ENCODE measurements at regions not wholly inside any gene's neighbourhood (a gene's known extent, or its start where the extent isn't known, plus 50 kb on each side); places are given as distances from the start of the nearest gene placed in this dataset.

DNA sequence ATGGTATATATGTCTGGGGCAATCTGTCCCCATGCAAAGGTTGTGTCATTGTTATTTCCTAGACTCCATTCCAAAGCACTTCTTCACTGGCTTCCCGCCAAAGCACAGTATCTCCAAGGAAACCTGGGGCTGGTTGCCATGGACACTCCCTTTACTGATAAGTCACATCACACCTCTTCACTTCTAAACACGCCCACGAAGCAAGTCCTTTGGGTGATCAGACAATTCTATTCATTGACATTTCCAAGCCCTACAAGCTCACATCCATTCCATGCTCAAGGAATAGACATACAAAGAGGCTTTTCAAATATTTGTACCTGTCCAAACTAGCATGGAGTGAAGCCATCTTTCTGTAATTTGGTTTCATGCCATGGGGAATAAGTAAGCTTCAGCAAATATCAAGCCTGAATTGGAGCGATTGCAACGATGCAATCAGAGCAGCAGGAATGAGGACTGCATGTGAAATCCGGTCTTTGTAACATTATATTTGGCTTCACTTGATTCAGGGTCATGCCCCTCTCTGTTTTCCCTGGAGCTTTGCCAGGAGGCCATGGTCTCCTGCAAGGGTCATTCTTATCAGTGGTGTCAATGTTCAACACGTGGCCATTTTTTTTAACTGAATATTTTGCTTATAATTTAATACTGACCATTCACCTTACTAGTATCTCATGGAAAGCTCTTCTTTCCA lies 201.6 kb upstream of the TMC3 start:
- H3K4me3 Mint-ChIP-seq, result no peak overlapping the region
- H3K27ac Mint-ChIP-seq, result no peak overlapping the region
- H3K36me3 Mint-ChIP-seq (ENCODE audit: low read depth), result no peaks in the 10 kb centered on the region
- intact Hi-C loops (cut with micrococcal nuclease), result no loop called here
- H3K4me1 Mint-ChIP-seq (ENCODE audit: low read depth), result no peaks in the 10 kb centered on the region
- H3K9me3 Mint-ChIP-seq, result no peaks in the 10 kb centered on the region
- no peaks in the 10 kb centered on the region for H3K27me3 Mint-ChIP-seq

DNA sequence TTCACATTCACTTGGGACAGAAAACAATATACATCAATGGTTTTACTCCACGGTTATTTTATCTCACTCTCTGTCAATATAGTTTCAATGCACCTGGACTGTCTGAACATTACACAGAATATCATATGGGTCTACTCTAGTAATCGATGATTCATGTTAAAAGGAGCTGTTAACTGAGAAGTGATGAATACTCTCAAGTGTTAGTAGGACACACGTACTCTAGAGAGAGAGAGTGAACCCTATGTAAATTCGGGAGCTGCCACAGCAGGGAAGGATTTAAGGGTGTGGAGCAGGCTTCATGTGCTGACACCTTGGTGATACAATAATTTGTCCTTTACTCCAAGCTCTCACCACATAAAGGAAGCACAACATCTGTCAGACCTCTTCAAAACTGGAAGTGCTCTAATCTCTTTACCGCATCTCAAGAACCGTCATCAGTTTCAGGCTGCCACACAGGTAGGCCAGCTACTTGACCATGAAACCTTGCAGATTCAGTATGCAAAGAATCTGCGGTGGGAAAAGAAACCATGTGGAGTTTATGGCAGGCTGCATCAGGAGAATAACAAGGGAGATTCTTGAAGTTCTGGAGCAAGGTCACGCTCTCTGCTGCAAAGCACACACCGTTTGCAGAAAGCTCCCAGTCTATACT lies 199.2 kb upstream of the TMC3 start:
- Mint-ChIP-seq H3K27ac (no peak overlapping the region), H3K9me3 (no peaks in the 10 kb centered on the region), H3K4me1 (ENCODE audit: low read depth) (no peaks in the 10 kb centered on the region), H3K27me3 (no peaks in the 10 kb centered on the region), H3K36me3 (ENCODE audit: low read depth) (no peaks in the 10 kb centered on the region), H3K4me3 (no peak overlapping the region)
- intact Hi-C loops (cut with micrococcal nuclease), result no loop called here

DNA sequence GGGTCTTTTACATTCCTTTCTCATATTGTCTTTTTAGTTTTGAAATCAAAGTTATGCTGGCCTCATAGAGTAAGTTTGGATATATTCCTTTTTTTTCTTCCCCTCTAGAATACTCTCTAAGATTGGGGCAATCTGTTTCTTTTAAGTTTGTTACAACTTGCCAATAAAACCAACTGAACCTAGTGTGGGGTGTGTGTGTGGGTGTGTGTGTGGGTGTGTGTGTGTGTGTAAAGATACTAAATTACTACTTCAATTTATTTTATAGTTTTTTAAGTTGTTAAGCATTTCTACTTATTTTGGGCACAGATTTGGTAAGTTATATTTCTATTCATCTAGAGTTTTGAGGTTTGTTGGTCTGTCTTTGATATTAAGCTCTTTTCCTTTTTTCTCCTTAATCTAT lies 198.2 kb upstream of the TMC3 start:
- no peaks in the 10 kb centered on the region for H3K27me3 Mint-ChIP-seq

DNA sequence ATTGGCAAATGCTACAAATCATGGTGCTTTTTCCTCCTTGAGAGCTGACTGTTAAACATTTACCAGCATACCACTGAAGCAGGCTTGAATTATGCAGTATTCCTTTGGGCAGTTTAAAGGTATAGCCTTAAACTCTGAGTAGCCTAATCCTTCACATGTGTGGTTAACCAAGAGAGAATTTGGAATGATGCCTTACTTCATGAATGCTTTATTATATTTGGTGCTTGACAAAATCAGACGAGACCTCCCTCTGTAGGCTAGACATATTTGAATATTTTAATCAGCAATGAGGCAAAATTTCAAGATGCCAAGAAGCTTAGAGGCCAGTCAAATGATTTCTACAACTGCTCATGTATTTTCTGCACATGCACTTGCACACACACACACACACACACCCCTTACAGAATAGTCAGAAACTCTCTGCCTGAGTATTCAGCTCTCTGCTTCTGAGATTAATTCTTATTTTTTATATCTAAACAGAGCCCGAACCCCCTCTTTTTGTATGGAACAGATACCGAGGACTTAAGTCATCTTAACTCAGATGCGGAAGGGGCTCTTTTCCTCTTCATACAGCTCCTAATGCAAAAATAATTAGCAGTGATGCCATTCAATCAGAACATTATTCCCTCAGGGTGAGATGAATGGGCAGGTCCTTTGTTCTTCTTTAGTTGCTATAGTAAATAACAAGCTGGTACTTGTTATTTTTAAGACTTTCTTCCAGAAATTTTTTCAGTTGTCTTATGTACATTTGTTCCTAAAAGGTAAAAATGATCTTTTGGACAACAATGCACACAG lies 195.5 kb upstream of the TMC3 start:
- intact Hi-C loops (cut with micrococcal nuclease), result no loop called here
- no peak overlapping the region for H3K27ac Mint-ChIP-seq
- H3K9me3 Mint-ChIP-seq, result no peaks in the 10 kb centered on the region
- H3K4me3 Mint-ChIP-seq, result no peak overlapping the region
- no peaks in the 10 kb centered on the region for H3K4me1 Mint-ChIP-seq (ENCODE audit: low read depth)
- H3K36me3 Mint-ChIP-seq (ENCODE audit: low read depth), result no peaks in the 10 kb centered on the region
- H3K27me3 Mint-ChIP-seq, result no peaks in the 10 kb centered on the region

More for the DNA sequence above, 198.2 kb upstream of the TMC3 start:
- no peak overlapping the region for H3K27ac Mint-ChIP-seq
- no peak overlapping the region for H3K4me3 Mint-ChIP-seq
- intact Hi-C loops (cut with micrococcal nuclease), result no loop called here
- no peaks in the 10 kb centered on the region for H3K4me1 Mint-ChIP-seq (ENCODE audit: low read depth)
- H3K9me3 Mint-ChIP-seq, result no peaks in the 10 kb centered on the region
- no peaks in the 10 kb centered on the region for H3K36me3 Mint-ChIP-seq (ENCODE audit: low read depth)

DNA sequence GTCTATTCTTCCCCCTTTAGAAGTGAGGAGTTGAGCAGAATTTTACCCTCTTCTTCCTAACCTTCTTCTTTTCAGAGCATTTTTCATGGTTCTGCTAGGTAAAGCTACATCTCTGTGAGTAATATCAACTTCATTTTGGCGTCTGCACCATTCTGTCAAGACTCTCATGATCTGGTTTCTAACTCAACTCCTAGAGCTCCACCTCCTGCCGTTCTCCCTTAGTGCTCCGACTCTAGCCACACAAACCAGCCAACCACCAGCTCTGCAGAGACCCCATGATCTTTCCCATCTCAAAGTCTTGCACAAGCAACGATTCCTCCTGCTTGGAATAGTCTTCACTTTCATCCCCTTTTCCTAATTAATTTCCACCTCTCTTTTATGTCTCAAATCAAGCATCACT lies 193.9 kb upstream of the TMC3 start:
- Mint-ChIP-seq H3K36me3 (ENCODE audit: low read depth) (no peaks in the 10 kb centered on the region), H3K9me3 (no peaks in the 10 kb centered on the region), H3K4me1 (ENCODE audit: low read depth) (no peaks in the 10 kb centered on the region), H3K27ac (no peak overlapping the region), H3K27me3 (no peaks in the 10 kb centered on the region), H3K4me3 (no peak overlapping the region)
- intact Hi-C loops (cut with micrococcal nuclease), result no loop called here

DNA sequence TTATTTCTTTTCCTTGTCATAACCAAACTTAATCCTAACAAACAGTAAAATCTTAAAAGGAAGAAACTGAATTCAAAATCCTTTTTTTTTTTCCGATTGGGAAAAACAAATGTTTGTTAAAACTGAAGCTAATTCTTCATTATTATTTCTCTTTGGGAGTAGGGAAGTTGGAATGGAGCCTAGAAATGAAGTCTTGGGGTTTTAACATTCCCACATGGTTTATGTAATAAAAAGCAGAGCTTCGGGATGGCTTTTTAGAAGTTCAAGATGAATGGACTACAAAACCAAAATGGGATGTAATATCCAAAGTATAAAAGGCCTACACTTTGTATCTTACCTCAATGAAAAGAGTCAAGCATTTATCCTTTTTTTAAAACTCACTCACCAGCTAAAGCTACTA lies 189.0 kb upstream of the TMC3 start:
- Mint-ChIP-seq H3K9me3 (no peaks in the 10 kb centered on the region), H3K4me1 (ENCODE audit: low read depth) (no peaks in the 10 kb centered on the region), H3K36me3 (ENCODE audit: low read depth) (no peaks in the 10 kb centered on the region), H3K27me3 (no peaks in the 10 kb centered on the region), H3K4me3 (no peak overlapping the region), H3K27ac (no peak overlapping the region)
- intact Hi-C loops (cut with micrococcal nuclease), result no loop called here

DNA sequence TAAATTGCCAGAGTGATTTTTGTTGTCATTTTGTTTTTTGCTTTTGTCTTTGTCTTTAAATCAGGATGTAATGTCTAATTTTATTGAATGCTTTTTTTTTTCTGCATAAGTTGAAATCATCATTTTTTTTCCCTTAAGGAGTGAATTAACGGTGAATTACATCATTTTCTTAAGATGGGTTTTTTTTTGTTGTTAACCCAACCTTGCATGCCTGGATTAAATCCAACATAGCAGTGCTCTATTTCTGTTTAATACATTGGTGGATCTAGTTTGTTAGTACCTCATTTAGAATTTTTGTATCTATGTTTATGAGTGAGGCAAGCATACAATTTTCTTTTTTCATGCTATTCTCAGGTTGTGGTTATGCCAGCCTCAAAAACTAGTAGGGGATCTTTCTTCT lies 186.4 kb upstream of the TMC3 start:
- H3K9me3 Mint-ChIP-seq, result no peaks in the 10 kb centered on the region
- no peak overlapping the region for H3K27ac Mint-ChIP-seq
- H3K27me3 Mint-ChIP-seq, result no peaks in the 10 kb centered on the region
- H3K36me3 Mint-ChIP-seq (ENCODE audit: low read depth), result no peaks in the 10 kb centered on the region
- intact Hi-C loops (cut with micrococcal nuclease), result no loop called here
- no peak overlapping the region for H3K4me3 Mint-ChIP-seq
- no peaks in the 10 kb centered on the region for H3K4me1 Mint-ChIP-seq (ENCODE audit: low read depth)

- Mint-ChIP-seq H3K4me3 (no peak overlapping the region), H3K9me3 (no peaks in the 10 kb centered on the region), H3K4me1 (ENCODE audit: low read depth) (no peaks in the 10 kb centered on the region), H3K27ac (no peak overlapping the region), H3K27me3 (peaks cover 1% of the 10 kb centered on the region), H3K36me3 (ENCODE audit: low read depth) (no peaks in the 10 kb centered on the region)
- intact Hi-C loops (cut with micrococcal nuclease), result no loop called here
These were observed 184.0 kb upstream of the TMC3 start for GRCh38 chr15:81558056-81558455.

GRCh38 chr15:81555346-81555745 lies 181.3 kb upstream of the TMC3 start:
- H3K36me3 Mint-ChIP-seq (ENCODE audit: low read depth), result no peaks in the 10 kb centered on the region
- no peaks in the 10 kb centered on the region for H3K9me3 Mint-ChIP-seq

GRCh38 chr15:81548365-81549130 lies 174.5 kb upstream of the TMC3 start:
- Mint-ChIP-seq H3K4me1 (ENCODE audit: low read depth) (no peaks in the 10 kb centered on the region), H3K27ac (no peak overlapping the region), H3K4me3 (no peak overlapping the region), H3K36me3 (ENCODE audit: low read depth) (no peaks in the 10 kb centered on the region), H3K27me3 (peaks cover 1% of the 10 kb centered on the region), H3K9me3 (no peaks in the 10 kb centered on the region)
- intact Hi-C loops (cut with micrococcal nuclease), result no loop called here

More at GRCh38 chr15:81555346-81555745, 181.3 kb upstream of the TMC3 start:
- intact Hi-C loops (cut with micrococcal nuclease), result no loop called here
- H3K27me3 Mint-ChIP-seq, result peaks cover 1% of the 10 kb centered on the region
- no peak overlapping the region for H3K27ac Mint-ChIP-seq
- H3K4me3 Mint-ChIP-seq, result no peak overlapping the region
- H3K4me1 Mint-ChIP-seq (ENCODE audit: low read depth), result no peaks in the 10 kb centered on the region

DNA sequence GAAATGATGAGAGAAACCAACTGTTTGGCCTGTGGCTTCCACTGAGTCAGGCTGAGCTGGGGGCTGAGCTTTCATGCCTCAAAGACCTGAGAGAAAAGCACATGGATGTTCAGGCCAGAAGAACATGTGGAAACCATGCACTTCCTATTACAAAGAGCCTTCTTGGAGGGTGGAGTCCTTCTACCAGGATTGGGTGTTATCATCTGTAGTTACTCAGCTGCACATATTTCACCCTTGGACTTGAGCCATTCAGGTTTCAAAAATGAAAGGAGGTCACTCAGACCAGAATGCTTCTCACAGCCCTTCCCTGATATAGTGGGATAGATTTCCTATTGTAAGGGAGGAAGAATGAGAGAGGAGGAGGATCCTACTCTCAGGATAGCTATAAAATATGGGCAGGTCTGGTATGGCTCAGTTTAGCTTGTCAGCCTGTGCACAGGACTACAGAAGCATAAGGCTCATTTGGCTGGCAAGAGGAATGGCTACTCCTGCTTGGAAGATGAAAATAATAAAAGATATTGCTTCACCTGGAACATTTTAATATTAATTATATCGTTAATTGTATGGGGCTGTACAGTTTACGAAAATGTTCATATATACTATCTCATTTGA lies 173.6 kb upstream of the TMC3 start:
- no peaks in the 10 kb centered on the region for H3K27me3 Mint-ChIP-seq
- no peak overlapping the region for H3K27ac Mint-ChIP-seq
- no peaks in the 10 kb centered on the region for H3K9me3 Mint-ChIP-seq
- no peaks in the 10 kb centered on the region for H3K4me1 Mint-ChIP-seq (ENCODE audit: low read depth)
- no peaks in the 10 kb centered on the region for H3K36me3 Mint-ChIP-seq (ENCODE audit: low read depth)
- H3K4me3 Mint-ChIP-seq, result no peak overlapping the region
- intact Hi-C loops (cut with micrococcal nuclease), result no loop called here

DNA sequence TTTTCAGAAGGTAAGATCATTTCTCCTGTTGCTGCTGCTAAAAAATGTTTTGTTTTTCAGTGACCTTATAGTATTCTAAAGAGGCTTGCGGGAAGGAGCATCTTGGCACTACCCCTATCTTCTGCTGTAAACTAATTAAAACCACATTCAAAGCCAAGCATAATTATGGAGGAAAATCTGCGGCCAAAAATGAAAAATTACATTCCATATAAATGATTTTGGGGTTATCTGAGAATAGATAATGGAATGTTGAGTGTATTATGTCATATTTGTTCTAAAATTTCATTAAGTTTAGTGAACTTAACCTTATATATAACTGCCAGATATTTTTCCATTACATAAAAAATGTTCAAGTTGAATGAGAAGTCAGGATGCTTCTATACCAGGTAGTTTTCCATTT lies 170.4 kb upstream of the TMC3 start:
- H3K4me1 Mint-ChIP-seq (ENCODE audit: low read depth), result no peaks in the 10 kb centered on the region
- intact Hi-C loops (cut with micrococcal nuclease), result no loop called here
- H3K4me3 Mint-ChIP-seq, result no peak overlapping the region
- H3K9me3 Mint-ChIP-seq, result no peaks in the 10 kb centered on the region
- H3K27me3 Mint-ChIP-seq, result no peaks in the 10 kb centered on the region
- H3K27ac Mint-ChIP-seq, result no peak overlapping the region
- no peaks in the 10 kb centered on the region for H3K36me3 Mint-ChIP-seq (ENCODE audit: low read depth)

- peaks cover 1% of the 10 kb centered on the region for H3K27me3 Mint-ChIP-seq
- no peak overlapping the region for H3K27ac Mint-ChIP-seq
- no peaks in the 10 kb centered on the region for H3K4me1 Mint-ChIP-seq (ENCODE audit: low read depth)
- H3K9me3 Mint-ChIP-seq, result no peaks in the 10 kb centered on the region
- intact Hi-C loops (cut with micrococcal nuclease), result no loop called here
- H3K4me3 Mint-ChIP-seq, result no peak overlapping the region
- H3K36me3 Mint-ChIP-seq (ENCODE audit: low read depth), result no peaks in the 10 kb centered on the region
These were observed 166.9 kb upstream of the TMC3 start for GRCh38 chr15:81540909-81541308.

Data from dendritic cell treated with granulocyte-macrophage colony-stimulating factor and Interleukin-4, amounts not matched to agents 40 ng/mL and 50 ng/mL, for 4 days (primary cell).